ENCODE measurements at regions not wholly inside any gene's neighbourhood (a gene's known extent, or its start where the extent isn't known, plus 50 kb on each side); places are given as distances from the start of the nearest gene placed in this dataset.

GRCh38 chr5:4420681-4421080, 719.4 kb upstream of the ADAMTS16 start:
- no peak for TF ChIP-seq ZBTB7A (IDR thresholded peaks at IDR 0.05; ENCODE audit: low read depth)
- no peak for TF ChIP-seq CREB1 (IDR thresholded peaks at IDR 0.05; ENCODE audit: low read depth)
- TF ChIP-seq, protein P1, sequence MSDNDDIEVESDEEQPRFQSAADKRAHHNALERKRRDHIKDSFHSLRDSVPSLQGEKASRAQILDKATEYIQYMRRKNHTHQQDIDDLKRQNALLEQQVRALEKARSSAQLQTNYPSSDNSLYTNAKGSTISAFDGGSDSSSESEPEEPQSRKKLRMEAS (IDR thresholded peaks at IDR 0.05), result no peak
- TF ChIP-seq EP300 (IDR thresholded peaks at IDR 0.05; ENCODE audit: borderline replicate concordance), result no peak
- no peak for TF ChIP-seq TCF12 (IDR thresholded peaks at IDR 0.05; ENCODE audit: low read depth)
- no peak for TF ChIP-seq CEBPB (IDR thresholded peaks at IDR 0.05)
- TF ChIP-seq RAD21 (IDR thresholded peaks at IDR 0.05; ENCODE audit: low read depth), result no peak
- no peak for TF ChIP-seq FOXM1 (IDR thresholded peaks at IDR 0.05; ENCODE audit: borderline replicate concordance, low read depth)
- TF ChIP-seq TAF1 (IDR thresholded peaks at IDR 0.05; ENCODE audit: low read depth), result no peak
- no peak for TF ChIP-seq TEAD4 (IDR thresholded peaks at IDR 0.05)
- no peak for TF ChIP-seq YY1 (IDR thresholded peaks at IDR 0.05; ENCODE audit: low read depth)
- TF ChIP-seq, protein P2, sequence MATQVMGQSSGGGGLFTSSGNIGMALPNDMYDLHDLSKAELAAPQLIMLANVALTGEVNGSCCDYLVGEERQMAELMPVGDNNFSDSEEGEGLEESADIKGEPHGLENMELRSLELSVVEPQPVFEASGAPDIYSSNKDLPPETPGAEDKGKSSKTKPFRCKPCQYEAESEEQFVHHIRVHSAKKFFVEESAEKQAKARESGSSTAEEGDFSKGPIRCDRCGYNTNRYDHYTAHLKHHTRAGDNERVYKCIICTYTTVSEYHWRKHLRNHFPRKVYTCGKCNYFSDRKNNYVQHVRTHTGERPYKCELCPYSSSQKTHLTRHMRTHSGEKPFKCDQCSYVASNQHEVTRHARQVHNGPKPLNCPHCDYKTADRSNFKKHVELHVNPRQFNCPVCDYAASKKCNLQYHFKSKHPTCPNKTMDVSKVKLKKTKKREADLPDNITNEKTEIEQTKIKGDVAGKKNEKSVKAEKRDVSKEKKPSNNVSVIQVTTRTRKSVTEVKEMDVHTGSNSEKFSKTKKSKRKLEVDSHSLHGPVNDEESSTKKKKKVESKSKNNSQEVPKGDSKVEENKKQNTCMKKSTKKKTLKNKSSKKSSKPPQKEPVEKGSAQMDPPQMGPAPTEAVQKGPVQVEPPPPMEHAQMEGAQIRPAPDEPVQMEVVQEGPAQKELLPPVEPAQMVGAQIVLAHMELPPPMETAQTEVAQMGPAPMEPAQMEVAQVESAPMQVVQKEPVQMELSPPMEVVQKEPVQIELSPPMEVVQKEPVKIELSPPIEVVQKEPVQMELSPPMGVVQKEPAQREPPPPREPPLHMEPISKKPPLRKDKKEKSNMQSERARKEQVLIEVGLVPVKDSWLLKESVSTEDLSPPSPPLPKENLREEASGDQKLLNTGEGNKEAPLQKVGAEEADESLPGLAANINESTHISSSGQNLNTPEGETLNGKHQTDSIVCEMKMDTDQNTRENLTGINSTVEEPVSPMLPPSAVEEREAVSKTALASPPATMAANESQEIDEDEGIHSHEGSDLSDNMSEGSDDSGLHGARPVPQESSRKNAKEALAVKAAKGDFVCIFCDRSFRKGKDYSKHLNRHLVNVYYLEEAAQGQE (IDR thresholded peaks at IDR 0.05; ENCODE audit: low read depth), result no peak
- TF ChIP-seq, protein P3, sequence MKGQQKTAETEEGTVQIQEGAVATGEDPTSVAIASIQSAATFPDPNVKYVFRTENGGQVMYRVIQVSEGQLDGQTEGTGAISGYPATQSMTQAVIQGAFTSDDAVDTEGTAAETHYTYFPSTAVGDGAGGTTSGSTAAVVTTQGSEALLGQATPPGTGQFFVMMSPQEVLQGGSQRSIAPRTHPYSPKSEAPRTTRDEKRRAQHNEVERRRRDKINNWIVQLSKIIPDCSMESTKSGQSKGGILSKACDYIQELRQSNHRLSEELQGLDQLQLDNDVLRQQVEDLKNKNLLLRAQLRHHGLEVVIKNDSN (IDR thresholded peaks at IDR 0.05), result no peak
- no peak for TF ChIP-seq NFIC (IDR thresholded peaks at IDR 0.05)
- TF ChIP-seq EGR1 (IDR thresholded peaks at IDR 0.05), result no peak

DNA sequence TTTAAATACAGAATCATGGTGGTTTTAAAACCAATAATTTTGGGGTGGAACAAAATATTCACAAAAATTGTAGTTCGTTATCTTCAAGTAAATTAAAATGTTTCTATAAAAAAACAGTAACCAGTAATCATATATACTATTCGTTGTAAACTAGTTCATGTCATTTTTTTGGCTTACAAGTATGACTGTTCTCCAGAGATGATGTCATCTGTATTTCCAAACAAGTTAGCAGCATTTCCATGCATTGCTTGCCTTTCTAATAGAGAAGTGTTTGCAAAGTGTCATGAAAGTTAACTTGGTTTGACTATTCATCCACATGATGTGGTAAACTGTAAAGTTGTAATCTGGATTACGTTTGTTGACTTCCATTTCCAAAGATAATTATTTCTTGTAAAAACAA, 717.9 kb upstream of the ADAMTS16 start:
- TF ChIP-seq FOXM1 (IDR thresholded peaks at IDR 0.05; ENCODE audit: borderline replicate concordance, low read depth) (no peak), TAF1 (IDR thresholded peaks at IDR 0.05; ENCODE audit: low read depth) (no peak), YY1 (IDR thresholded peaks at IDR 0.05; ENCODE audit: low read depth) (no peak), ZBTB7A (IDR thresholded peaks at IDR 0.05; ENCODE audit: low read depth) (no peak), RAD21 (IDR thresholded peaks at IDR 0.05; ENCODE audit: low read depth) (no peak), CEBPB (IDR thresholded peaks at IDR 0.05) (no peak), EP300 (IDR thresholded peaks at IDR 0.05; ENCODE audit: borderline replicate concordance) (no peak), CREB1 (IDR thresholded peaks at IDR 0.05; ENCODE audit: low read depth) (no peak), TCF12 (IDR thresholded peaks at IDR 0.05; ENCODE audit: low read depth) (no peak), EGR1 (IDR thresholded peaks at IDR 0.05) (no peak), NFIC (IDR thresholded peaks at IDR 0.05) (no peak), TEAD4 (IDR thresholded peaks at IDR 0.05) (no peak)
- TF ChIP-seq, protein P1 (IDR thresholded peaks at IDR 0.05), result no peak
- TF ChIP-seq, protein P2 (IDR thresholded peaks at IDR 0.05; ENCODE audit: low read depth), result no peak
- TF ChIP-seq, protein P3 (IDR thresholded peaks at IDR 0.05), result no peak

- TF ChIP-seq, protein P3 (IDR thresholded peaks at IDR 0.05), result no peak
- TF ChIP-seq EP300 (IDR thresholded peaks at IDR 0.05; ENCODE audit: borderline replicate concordance) (no peak), YY1 (IDR thresholded peaks at IDR 0.05; ENCODE audit: low read depth) (no peak), CEBPB (IDR thresholded peaks at IDR 0.05) (no peak), RAD21 (IDR thresholded peaks at IDR 0.05; ENCODE audit: low read depth) (no peak), TAF1 (IDR thresholded peaks at IDR 0.05; ENCODE audit: low read depth) (no peak), EGR1 (IDR thresholded peaks at IDR 0.05) (no peak), FOXM1 (IDR thresholded peaks at IDR 0.05; ENCODE audit: borderline replicate concordance, low read depth) (no peak), NFIC (IDR thresholded peaks at IDR 0.05) (no peak), TCF12 (IDR thresholded peaks at IDR 0.05; ENCODE audit: low read depth) (no peak), TEAD4 (IDR thresholded peaks at IDR 0.05) (no peak), CREB1 (IDR thresholded peaks at IDR 0.05; ENCODE audit: low read depth) (no peak), ZBTB7A (IDR thresholded peaks at IDR 0.05; ENCODE audit: low read depth) (no peak)
- TF ChIP-seq, protein P1 (IDR thresholded peaks at IDR 0.05), result no peak
- TF ChIP-seq, protein P2 (IDR thresholded peaks at IDR 0.05; ENCODE audit: low read depth), result no peak
Measured at GRCh38 chr5:4424895-4425294, 715.2 kb upstream of the ADAMTS16 start.

Measured in Ishikawa (cell line).